Retinal pigment epithelial cell (primary cell): ENCODE measurements at regions not wholly inside any gene's neighbourhood (a gene's known extent, or its start where the extent isn't known, plus 50 kb on each side); places are given as distances from the start of the nearest gene placed in this dataset.
"Not testable (repeated sequence)": the region's sequence is repeated elsewhere in the genome, so short reads cannot be mapped to it uniquely, and the experiment has no call there.

ENCODE experiments used
- DNase-seq: peaks from one replicate; pipeline ENCODE4 v3.0.0-alpha.2; 2010; ENCODE audit warnings: low read depth
- H3K4me3 ChIP-seq: 2 replicates; pipeline ENCODE4 v1.5.1; 2011; ENCODE audit warnings: mild to moderate bottlenecking, low read length, control low read depth, moderate library complexity
- TF ChIP-seq, protein P1 (sequence below): conservative IDR thresholded peaks from 2 replicates; pipeline ENCODE4 v1.5.1; 2011; ENCODE audit warnings: low read depth, low read length, control low read depth, inconsistent platforms

GRCh38 chr13:65697843-65698242 is 1532.3 kb downstream of the PCDH9 start:
- TF ChIP-seq, protein P1, sequence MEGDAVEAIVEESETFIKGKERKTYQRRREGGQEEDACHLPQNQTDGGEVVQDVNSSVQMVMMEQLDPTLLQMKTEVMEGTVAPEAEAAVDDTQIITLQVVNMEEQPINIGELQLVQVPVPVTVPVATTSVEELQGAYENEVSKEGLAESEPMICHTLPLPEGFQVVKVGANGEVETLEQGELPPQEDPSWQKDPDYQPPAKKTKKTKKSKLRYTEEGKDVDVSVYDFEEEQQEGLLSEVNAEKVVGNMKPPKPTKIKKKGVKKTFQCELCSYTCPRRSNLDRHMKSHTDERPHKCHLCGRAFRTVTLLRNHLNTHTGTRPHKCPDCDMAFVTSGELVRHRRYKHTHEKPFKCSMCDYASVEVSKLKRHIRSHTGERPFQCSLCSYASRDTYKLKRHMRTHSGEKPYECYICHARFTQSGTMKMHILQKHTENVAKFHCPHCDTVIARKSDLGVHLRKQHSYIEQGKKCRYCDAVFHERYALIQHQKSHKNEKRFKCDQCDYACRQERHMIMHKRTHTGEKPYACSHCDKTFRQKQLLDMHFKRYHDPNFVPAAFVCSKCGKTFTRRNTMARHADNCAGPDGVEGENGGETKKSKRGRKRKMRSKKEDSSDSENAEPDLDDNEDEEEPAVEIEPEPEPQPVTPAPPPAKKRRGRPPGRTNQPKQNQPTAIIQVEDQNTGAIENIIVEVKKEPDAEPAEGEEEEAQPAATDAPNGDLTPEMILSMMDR = no peak
- no peak overlapping the region for H3K4me3 ChIP-seq
- no peak for DNase-seq

DNA sequence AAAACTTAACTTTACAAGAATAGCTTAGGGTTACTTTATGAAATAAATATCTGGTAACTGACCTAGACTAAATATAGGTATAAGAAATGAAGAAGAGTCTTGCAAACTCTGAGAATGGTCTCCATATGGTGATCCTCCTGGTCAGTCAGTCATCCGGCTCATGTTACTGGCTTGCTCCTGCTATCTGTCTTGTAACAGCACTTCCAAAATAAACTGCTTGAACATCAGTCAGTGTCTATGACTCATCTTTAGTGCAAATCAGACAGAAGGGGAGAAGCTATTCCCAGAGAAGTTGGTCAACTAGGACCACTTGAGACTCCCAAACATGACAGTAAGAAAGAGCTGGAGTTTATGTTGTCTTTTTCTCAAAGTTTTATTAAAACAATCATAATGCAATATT is 1550.9 kb downstream of the PCDH9 start:
- no peak overlapping the region for H3K4me3 ChIP-seq
- TF ChIP-seq, protein P1 = no peak
- no peak for DNase-seq

- no peak overlapping the region for H3K4me3 ChIP-seq
- TF ChIP-seq, protein P1 = no peak
- DNase-seq = no peak
Observed at GRCh38 chr13:65677906-65678305, 1552.2 kb downstream of the PCDH9 start.

- not testable (repeated sequence) for DNase-seq, H3K4me3 ChIP-seq
Observed at GRCh38 chr13:65675383-65675782, 1554.8 kb downstream of the PCDH9 start.

GRCh38 chr13:65670014-65670625 is 1560.0 kb downstream of the PCDH9 start:
- no peak overlapping the region for H3K4me3 ChIP-seq
- TF ChIP-seq, protein P1 = no peak
- DNase-seq = no peak

DNA sequence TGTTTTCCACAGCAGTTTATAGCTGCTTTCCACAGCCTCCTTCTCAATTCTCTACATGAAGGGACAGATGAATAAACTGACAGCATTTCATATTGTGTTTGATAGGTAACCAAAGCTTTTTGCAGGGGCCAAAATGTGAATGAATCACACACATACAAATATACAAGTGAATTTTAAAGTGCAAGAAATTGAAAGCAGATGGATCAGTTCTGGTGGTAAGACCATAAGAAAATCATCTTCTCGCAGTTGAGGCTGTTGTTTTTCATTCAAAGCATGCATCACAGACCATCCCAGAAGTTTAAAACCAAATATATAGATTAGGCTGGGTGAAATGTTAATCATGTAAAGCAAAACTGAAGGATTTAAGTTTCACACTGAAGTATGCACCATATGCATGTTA is 1569.4 kb downstream of the PCDH9 start:
- H3K4me3 ChIP-seq = no peak overlapping the region
- TF ChIP-seq, protein P1 = no peak
- no peak for DNase-seq

DNA sequence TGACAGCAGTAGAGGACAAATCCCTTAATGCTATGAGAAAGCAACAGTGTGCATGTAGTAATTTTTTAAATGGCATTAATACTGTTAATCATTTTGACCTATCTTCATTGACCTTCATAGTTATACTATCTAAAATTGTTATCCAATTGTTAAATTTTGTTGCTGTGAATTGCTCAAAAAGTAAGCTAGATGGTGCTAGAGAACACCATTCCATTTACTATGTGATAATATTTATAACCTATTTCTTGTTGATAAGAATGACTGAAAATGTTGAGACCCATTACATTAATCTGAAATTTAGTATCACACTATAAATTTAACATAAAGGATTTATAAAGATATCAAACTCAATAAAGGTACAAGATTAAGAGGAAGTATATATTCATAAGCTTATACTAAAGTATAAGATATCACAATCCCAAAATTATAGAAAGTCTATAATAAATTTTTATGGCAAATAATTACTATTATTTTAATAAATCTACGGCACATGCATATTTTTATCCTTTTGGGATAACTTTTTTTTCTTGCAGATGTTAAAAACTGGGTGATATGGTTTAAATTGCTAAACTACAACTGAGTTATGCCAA is 1573.3 kb downstream of the PCDH9 start:
- H3K4me3 ChIP-seq = no peak overlapping the region
- DNase-seq = no peak
- TF ChIP-seq, protein P1 = peak; percentile 53
